Smooth muscle cell (in vitro differentiated cells): ENCODE measurements at regions not wholly inside any gene's neighbourhood (a gene's known extent, or its start where the extent isn't known, plus 50 kb on each side); places are given as distances from the start of the nearest gene placed in this dataset.
"Not testable (repeated sequence)": the region's sequence is repeated elsewhere in the genome, so short reads cannot be mapped to it uniquely, and the experiment has no call there.

Experiments
- DNase-seq: peaks from one replicate; lab custom pipeline; 2025; ENCODE audit not compliant: unreplicated experiment; lab: John Stamatoyannopoulos, UW
- H2AFZ ChIP-seq: fragments of 200-600 bp; sonication (generic); 2 replicates; pipeline ENCODE4 v1.6.0; 2016; ENCODE audit warnings: antibody characterized with exemption, low read depth, mild to moderate bottlenecking
- H3F3A ChIP-seq: fragments of 200-600 bp; sonication (generic); 2 replicates; pipeline ENCODE4 v1.6.0; 2017; ENCODE audit warnings: antibody characterized with exemption, low read depth
- H3K27ac ChIP-seq: fragments of 200-600 bp; sonication (generic); 2 replicates; pipeline ENCODE4 v1.5.1; 2016; ENCODE audit warnings: low read depth, mild to moderate bottlenecking
- H3K27me3 ChIP-seq: fragments of 200-600 bp; sonication (generic); 2 replicates; pipeline ENCODE4 v1.6.1; 2016; ENCODE audit warnings: low read depth, mild to moderate bottlenecking
- H3K36me3 ChIP-seq: fragments of 200-600 bp; sonication (generic); 2 replicates; pipeline ENCODE4 v1.5.1; 2016; ENCODE audit warnings: low read depth
- H3K4me1 ChIP-seq: fragments of 200-600 bp; sonication (generic); 2 replicates; pipeline ENCODE4 v1.5.1; 2016; ENCODE audit warnings: low read depth
- H3K4me2 ChIP-seq: fragments of 200-600 bp; sonication (generic); 2 replicates; pipeline ENCODE4 v1.6.0; 2016; ENCODE audit warnings: mild to moderate bottlenecking
- H3K4me3 ChIP-seq: fragments of 200-600 bp; sonication (generic); 2 replicates; pipeline ENCODE4 v1.5.1; 2016; ENCODE audit warnings: mild to moderate bottlenecking
- H3K79me2 ChIP-seq: fragments of 200-600 bp; sonication (generic); 2 replicates; pipeline ENCODE4 v1.6.0; 2016; ENCODE audit warnings: low read depth, mild to moderate bottlenecking
- H3K9ac ChIP-seq: fragments of 200-600 bp; sonication (generic); 2 replicates; pipeline ENCODE4 v1.6.0; 2016; ENCODE audit warnings: low read depth
- H3K9me3 ChIP-seq: fragments of 200-600 bp; sonication (generic); replicated peaks from 2 replicates; pipeline ENCODE4 v1.5.1; 2016; ENCODE audit warnings: low read depth
- H4K20me1 ChIP-seq: fragments of 200-600 bp; sonication (generic); 2 replicates; pipeline ENCODE4 v1.6.0; 2016; ENCODE audit warnings: low read depth
- CTCF ChIP-seq: fragments of 200-600 bp; sonication (generic); IDR thresholded peaks from 2 replicates; pipeline ENCODE4 v1.5.1; 2017; ENCODE audit warnings: borderline replicate concordance, mild to moderate bottlenecking, antibody characterized with exemption; ENCODE audit not compliant: insufficient read depth, poor library complexity, severe bottlenecking
- WGBS: methylation state at CpG from one replicate; pipeline ENCODE4 v1.1.7; 2016; ENCODE audit warnings: low lambda C conversion rate; 5-methylcytosine and 5-hydroxymethylcytosine counted together

DNA sequence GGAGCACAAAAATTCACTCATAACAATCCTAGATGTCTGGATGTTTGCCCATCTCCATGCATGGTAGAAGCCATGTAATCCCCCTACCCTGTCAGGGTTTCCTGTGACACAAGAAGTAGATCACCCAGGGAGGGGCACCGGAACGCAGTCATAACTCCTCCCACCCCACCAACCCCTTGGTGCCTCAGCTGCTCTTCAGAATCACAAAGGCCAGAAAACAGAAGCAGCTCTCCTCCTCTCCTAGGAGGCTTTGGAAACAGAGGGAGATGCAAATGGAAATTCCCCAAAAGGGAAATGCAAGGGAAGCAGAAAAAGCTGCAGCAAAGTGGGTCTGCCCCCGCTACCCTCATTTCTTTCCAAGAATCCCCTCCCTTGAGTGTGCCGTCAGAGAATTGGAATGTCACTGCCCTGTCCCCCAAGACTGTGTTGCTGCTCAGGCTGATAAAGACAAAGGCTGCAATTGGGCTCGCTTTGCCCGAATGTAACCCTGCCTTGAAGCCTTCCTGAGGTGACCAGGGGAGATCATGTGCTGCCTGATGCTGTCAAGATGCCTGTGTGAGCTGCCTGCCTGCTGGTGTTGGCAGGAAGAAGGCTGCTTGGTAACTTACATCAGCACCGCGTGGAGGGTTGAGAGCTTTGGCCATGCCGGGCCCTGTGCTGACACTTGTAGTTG, 65.5 kb upstream of the ABCA1 start:
- WGBS, result 7% methylated on average over 9 of the region's 9 CpGs
- peak overlapping the region; percentile 92 for H3K4me2 ChIP-seq
- H3K36me3 ChIP-seq, result no peaks in the 10 kb centered on the region
- peak overlapping the region; percentile 53 for H3K9ac ChIP-seq
- H4K20me1 ChIP-seq, result no peaks in the 10 kb centered on the region
- TF ChIP-seq CTCF, result no peak
- no peak overlapping the region for H3K4me3 ChIP-seq
- no peaks in the 10 kb centered on the region for H3K9me3 ChIP-seq
- peaks cover 33% of the 10 kb centered on the region for H3F3A ChIP-seq
- H3K79me2 ChIP-seq, result no peaks in the 10 kb centered on the region
- H3K27ac ChIP-seq, result peak overlapping the region; percentile 97
- H3K27me3 ChIP-seq, result no peaks in the 10 kb centered on the region
- peak overlapping the region; percentile 79 for H2AFZ ChIP-seq
- peak; percentile 42 for DNase-seq
- H3K4me1 ChIP-seq, result peaks cover 36% of the 10 kb centered on the region

DNA sequence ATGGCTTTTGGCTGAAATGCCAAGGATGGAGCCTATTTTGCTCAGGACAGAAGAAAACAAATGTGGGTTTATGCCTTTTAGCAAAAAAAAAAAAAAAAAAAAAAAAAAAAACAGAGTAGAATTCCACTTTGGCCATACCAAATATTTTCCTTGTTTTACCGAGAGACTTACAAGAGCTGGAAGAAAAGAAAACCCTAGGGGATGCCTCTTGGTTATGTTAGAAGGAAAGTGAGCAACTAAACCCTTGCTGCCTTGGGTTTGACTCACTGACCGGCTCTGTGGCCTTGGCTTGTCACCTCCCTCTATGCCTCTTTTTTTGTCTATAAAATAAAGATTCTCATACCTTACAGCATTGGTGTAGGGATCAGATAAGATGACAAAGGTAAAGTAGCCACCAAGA, 69.6 kb upstream of the ABCA1 start:
- DNase-seq, result no peak
- Histone ChIP-seq H3K79me2 (no peaks in the 10 kb centered on the region), H2AFZ (no peak overlapping the region), H3K9me3 (no peaks in the 10 kb centered on the region), H3K4me1 (peaks cover 18% of the 10 kb centered on the region), H4K20me1 (no peaks in the 10 kb centered on the region), H3K9ac (no peak overlapping the region), H3K4me2 (no peak overlapping the region), H3K27ac (no peak overlapping the region), H3K36me3 (no peaks in the 10 kb centered on the region), H3K4me3 (no peak overlapping the region), H3F3A (peaks cover 15% of the 10 kb centered on the region), H3K27me3 (no peaks in the 10 kb centered on the region)
- no peak for TF ChIP-seq CTCF
- 70% methylated on average over 2 of the region's 2 CpGs for WGBS

DNA sequence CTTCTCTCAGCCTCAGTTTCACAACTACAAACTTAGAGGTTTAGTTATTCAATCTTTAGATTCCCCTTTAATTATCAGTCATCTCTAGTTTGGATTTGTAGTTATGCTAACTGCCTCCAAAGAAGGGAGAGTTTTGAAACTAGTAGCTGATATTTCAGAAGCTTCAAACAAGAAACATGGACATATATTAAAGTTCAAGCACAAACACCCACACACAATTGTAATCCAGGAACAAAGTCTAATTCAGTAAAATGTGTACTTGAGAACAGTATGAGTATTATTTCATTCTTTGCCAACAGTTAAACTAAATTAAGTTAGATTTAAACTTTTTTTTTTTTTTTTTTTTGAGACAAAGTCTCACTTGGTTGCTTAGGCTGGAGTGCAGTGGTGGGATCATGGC, 71.2 kb upstream of the ABCA1 start:
- H3K4me2 ChIP-seq, result no peak overlapping the region
- no peak overlapping the region for H3K9ac ChIP-seq
- no peaks in the 10 kb centered on the region for H3K9me3 ChIP-seq
- H3K4me1 ChIP-seq, result peaks cover 2% of the 10 kb centered on the region
- DNase-seq, result no peak
- H3F3A ChIP-seq, result peaks cover 3% of the 10 kb centered on the region
- H3K4me3 ChIP-seq, result no peak overlapping the region
- H3K79me2 ChIP-seq, result no peaks in the 10 kb centered on the region
- no peak for TF ChIP-seq CTCF
- H3K36me3 ChIP-seq, result no peaks in the 10 kb centered on the region
- H2AFZ ChIP-seq, result no peak overlapping the region
- H4K20me1 ChIP-seq, result no peaks in the 10 kb centered on the region
- no peak overlapping the region for H3K27ac ChIP-seq
- no peaks in the 10 kb centered on the region for H3K27me3 ChIP-seq

DNA sequence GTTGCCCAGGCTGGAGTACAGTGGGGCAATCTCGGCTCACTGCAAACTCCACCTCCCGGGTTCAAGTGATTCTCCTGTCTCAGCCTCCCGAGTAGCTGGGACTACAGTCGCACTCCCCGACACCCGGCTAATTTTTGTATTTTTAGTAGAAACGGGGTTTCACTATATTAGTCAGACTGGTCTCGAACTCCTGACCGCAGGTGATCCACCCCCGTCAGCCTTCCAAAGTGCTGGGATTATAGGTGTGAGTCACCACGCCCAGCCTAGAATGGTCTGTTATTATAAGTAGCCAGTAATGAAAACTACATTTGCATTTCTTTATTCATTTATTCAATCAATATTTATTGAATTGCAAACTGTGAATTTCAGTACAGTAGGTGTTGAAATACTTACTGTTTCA, 72.6 kb upstream of the ABCA1 start:
- H3K4me2 ChIP-seq, H4K20me1 ChIP-seq, H3K36me3 ChIP-seq, H3K4me3 ChIP-seq, H3K27ac ChIP-seq, H3K9ac ChIP-seq, H3F3A ChIP-seq, H3K4me1 ChIP-seq, DNase-seq, H3K9me3 ChIP-seq, H2AFZ ChIP-seq, H3K27me3 ChIP-seq, H3K79me2 ChIP-seq: not testable (repeated sequence)
- 87% methylated on average over 11 of the region's 11 CpGs for WGBS
